ENCODE measurements at regions not wholly inside any gene's neighbourhood (a gene's known extent, or its start where the extent isn't known, plus 50 kb on each side); places are given as distances from the start of the nearest gene placed in this dataset.

GRCh38 chr1:218872026-218872425 lies 301.7 kb upstream of the LYPLAL1 start:
- no peak for TF ChIP-seq POLR2A (IDR thresholded peaks at IDR 0.05; ENCODE audit: low read length)
- TF ChIP-seq GATA1 (IDR thresholded peaks at IDR 0.05; ENCODE audit: low read depth, low read length), result no peak
